PFSK-1 (cell line): ENCODE measurements at regions not wholly inside any gene's neighbourhood (a gene's known extent, or its start where the extent isn't known, plus 50 kb on each side); places are given as distances from the start of the nearest gene placed in this dataset.

Experiments
- FOXP2 ChIP-seq: optimal IDR thresholded peaks from 2 replicates; pipeline ENCODE3; 2011; ENCODE audit warnings: borderline replicate concordance, control low read depth, inconsistent platforms; ENCODE audit not compliant: insufficient read depth; ENCODE audit errors: extremely low read length, extremely low read depth
- POLR2AphosphoS5 ChIP-seq: IDR thresholded peaks from 2 replicates; pipeline ENCODE4 v1.6.1; 2012; ENCODE audit warnings: low read depth, mild to moderate bottlenecking, control low read depth, low read length, moderate library complexity
- REST ChIP-seq, 2 experiments: IDR thresholded peaks; 2 replicates each; pipeline versions ENCODE4 v1.6.1 to v1.8.0; 2011 to 2012; ENCODE audit warnings: low read depth in 2 of 2, low read length in 2 of 2, control low read depth in 1 of 2, inconsistent platforms in 1 of 2, mild to moderate bottlenecking in 1 of 2, moderate library complexity in 1 of 2; ENCODE audit not compliant: insufficient read depth in 1 of 2
- SIN3A ChIP-seq: IDR thresholded peaks from 2 replicates; pipeline ENCODE4 v1.6.1; 2012; ENCODE audit warnings: mild to moderate bottlenecking, low read length, moderate library complexity, borderline replicate concordance; ENCODE audit not compliant: insufficient read depth
- TAF1 ChIP-seq: IDR thresholded peaks from 2 replicates; pipeline ENCODE4 v1.6.1; 2012; ENCODE audit warnings: low read length, control low read depth, borderline replicate concordance; ENCODE audit not compliant: insufficient read depth

- no peak for TF ChIP-seq POLR2AphosphoS5
- TF ChIP-seq FOXP2, result peak; percentile 50
Measured at GRCh38 chr5:82426464-82427154, 148.5 kb upstream of the RPS23 start.

DNA sequence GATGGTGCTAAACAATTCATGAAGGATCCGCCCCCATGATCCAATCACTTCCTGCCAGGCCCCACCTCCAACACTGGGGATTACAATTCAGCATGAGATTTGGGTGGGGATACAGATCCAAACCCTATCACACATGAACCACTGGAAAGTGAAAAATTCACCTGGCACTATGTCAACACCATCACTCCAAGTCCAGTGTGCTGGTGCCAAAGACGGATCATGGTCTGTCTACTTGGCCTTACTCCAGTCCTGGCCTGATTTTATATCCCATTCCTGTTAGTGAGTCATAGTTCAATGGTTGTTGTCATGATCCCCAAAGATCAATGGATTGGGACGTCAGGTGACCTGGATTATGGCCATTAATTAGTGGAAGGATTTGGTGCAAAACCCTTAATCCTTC lies 147.4 kb upstream of the RPS23 start:
- TF ChIP-seq FOXP2 (no peak), SIN3A (no peak), REST (IDR thresholded peaks at IDR 0.05; ENCODE audit: insufficient read depth in 1 of 2, low read depth in 2 of 2, low read length in 2 of 2) (no peak), TAF1 (no peak), POLR2AphosphoS5 (no peak)

DNA sequence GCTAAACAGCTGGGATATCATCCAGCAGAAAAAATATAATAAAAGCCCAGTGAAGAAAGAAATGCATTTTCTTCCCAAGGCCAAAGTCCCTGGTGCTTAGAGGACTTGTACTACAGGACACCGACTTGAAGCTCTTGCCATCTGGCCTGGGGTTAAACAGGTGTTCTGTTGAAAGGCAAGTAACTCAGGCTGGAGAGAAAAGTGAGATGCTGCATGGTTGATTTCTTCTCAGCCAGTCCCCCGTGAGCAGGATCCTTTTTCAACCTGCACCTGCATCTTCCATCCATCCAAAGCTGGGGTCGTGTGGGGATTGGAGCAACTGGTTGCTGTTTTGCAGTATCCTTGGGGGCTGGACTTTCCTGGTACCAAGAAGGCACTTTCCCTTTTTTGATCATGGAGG lies 146.1 kb upstream of the RPS23 start:
- TF ChIP-seq POLR2AphosphoS5 (no peak), REST (IDR thresholded peaks at IDR 0.05; ENCODE audit: insufficient read depth in 1 of 2, low read depth in 2 of 2, low read length in 2 of 2) (no peak), FOXP2 (no peak), SIN3A (no peak), TAF1 (no peak)

DNA sequence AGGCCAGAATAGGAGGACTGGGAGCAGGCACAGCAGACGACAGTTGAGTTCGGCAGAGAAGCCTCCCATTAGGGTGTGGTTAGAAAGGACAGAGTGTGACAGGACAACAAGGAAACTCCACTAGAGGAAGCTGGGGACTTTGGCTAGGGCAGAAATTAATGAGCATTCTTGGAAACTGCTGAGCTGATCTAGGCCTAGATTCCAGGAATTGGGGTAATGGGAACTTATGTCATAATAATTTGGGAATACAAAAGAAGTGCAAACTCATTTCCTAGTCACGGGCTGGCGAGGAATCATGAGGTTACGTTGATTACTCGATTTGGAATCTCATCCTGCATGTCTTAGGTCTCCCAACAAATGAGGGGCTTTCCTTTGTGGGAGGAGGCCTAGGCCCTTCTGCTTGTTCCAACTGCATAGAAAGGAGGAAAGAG lies 144.6 kb upstream of the RPS23 start:
- TF ChIP-seq SIN3A (0 out of 2 replicates have a peak, but pooled peaks have one; percentile 39), TAF1 (no peak), POLR2AphosphoS5 (no peak), REST (IDR thresholded peaks at IDR 0.05; ENCODE audit: insufficient read depth in 1 of 2, low read depth in 2 of 2, low read length in 2 of 2) (peak in 1 of 2 experiments; percentile 37; a peak in 1 of 4 replicates)

DNA sequence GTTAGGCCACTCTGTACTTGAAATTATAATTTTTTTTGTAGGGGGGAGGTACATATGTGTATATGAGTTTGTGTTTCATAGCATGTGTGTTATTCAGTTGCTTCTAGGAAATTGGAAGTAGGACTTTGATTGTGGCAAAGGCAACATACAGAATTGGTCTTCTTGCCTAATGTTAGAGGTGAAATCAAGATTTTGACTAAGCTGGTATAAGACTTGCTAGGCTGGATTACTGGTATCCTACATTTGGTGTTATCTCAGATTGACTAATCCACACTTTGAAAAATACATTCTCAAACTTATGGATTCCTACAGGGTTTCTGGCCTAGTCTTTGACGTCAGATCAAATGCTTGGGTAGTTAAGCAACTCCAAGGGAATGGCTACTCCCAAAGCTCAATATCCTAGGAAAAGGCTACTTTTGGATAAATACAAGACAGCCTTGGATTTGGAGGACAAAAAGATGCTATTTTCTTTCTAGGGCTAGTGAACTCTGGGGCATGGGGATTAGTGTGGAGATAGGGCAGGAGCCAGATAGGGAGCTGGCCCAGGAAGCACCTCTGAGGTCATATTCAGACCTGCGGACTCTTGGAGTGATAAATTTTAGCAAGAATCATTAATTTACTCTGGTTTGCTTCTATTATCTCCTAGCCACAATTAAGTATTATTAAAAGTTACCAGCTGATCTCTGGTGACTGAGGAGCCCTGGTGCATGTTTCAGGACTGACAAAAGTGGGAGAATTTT lies 144.0 kb upstream of the RPS23 start:
- no peak for TF ChIP-seq FOXP2
- TF ChIP-seq SIN3A, result no peak
- TF ChIP-seq TAF1, result no peak
- no peak for TF ChIP-seq POLR2AphosphoS5
- no peak for TF ChIP-seq REST (IDR thresholded peaks at IDR 0.05; ENCODE audit: insufficient read depth in 1 of 2, low read depth in 2 of 2, low read length in 2 of 2)
